ENCODE measurements at regions not wholly inside any gene's neighbourhood (a gene's known extent, or its start where the extent isn't known, plus 50 kb on each side); places are given as distances from the start of the nearest gene placed in this dataset.

GRCh38 chr11:42345933-42346332 is 886.5 kb upstream of the LRRC4C start:
- Histone ChIP-seq H3K36me3 (replicated peaks in 1 of 2; ENCODE audit: control insufficient read depth in 1 of 2, insufficient read depth in 2 of 2, low read length in 2 of 2) (no peaks in the 10 kb centered on the region), H3K27ac (ENCODE audit: extremely low read length, insufficient read depth, low read length) (no peak overlapping the region), H3K9ac (ENCODE audit: insufficient read depth, low read depth, low read length) (no peak overlapping the region), H3K4me2 (ENCODE audit: low read depth, low read length) (no peak overlapping the region), H4K20me1 (ENCODE audit: insufficient read depth, low read length) (no peaks in the 10 kb centered on the region), H3K27me3 (ENCODE audit: control insufficient read depth in 1 of 2, insufficient read depth in 2 of 2, low read length in 2 of 2) (no peaks in the 10 kb centered on the region), H3K4me3 (replicated peaks in 1 of 3; ENCODE audit: insufficient read depth in 1 of 3, low read depth in 2 of 3, low read length in 3 of 3) (no peak overlapping the region), H3K9me3 (ENCODE audit: low read length) (peaks cover 57% of the 10 kb centered on the region), H2AFZ (ENCODE audit: low read length) (no peak overlapping the region), H3K79me2 (ENCODE audit: insufficient read depth, low read length) (no peaks in the 10 kb centered on the region), H3K4me1 (ENCODE audit: insufficient read depth, low read length) (no peaks in the 10 kb centered on the region)
- ATAC-seq (no peak), FAIRE-seq (no peak), DNase-seq (ENCODE audit: low spot score) (no peak)
- TF ChIP-seq DNMT3B (CRISPR knock-in tag; conservative IDR thresholded peaks at IDR 0.05) (no peak), ZFP91 (CRISPR knock-in tag; IDR thresholded peaks at IDR 0.05; ENCODE audit: borderline replicate concordance) (no peak), ZMAT5 (CRISPR knock-in tag; IDR thresholded peaks at IDR 0.05; ENCODE audit: borderline replicate concordance, low read depth) (no peak), ZNF331 (CRISPR knock-in tag; IDR thresholded peaks at IDR 0.05) (no peak), ZNF768 (CRISPR knock-in tag; IDR thresholded peaks at IDR 0.05) (no peak), CEBPB (IDR thresholded peaks at IDR 0.05; ENCODE audit: borderline replicate concordance, low read depth, low read length) (peak; percentile 29; the same call in 1 of the 2 replicates), SALL1 (CRISPR knock-in tag; IDR thresholded peaks at IDR 0.05) (no peak), ATF7 (IDR thresholded peaks at IDR 0.05) (peak; percentile 63), ATF7 (CRISPR knock-in tag; IDR thresholded peaks at IDR 0.05) (no peak), SMAD3 (CRISPR knock-in tag; IDR thresholded peaks at IDR 0.05) (no peak), ZNF550 (CRISPR knock-in tag; IDR thresholded peaks at IDR 0.05; ENCODE audit: borderline replicate concordance) (no peak)
- intact Hi-C loops (cut with micrococcal nuclease; ENCODE audit: unreplicated experiment): no loop called here
- POLR2A ChIA-PET: no interaction called here
- no TSS peak for BruUV-seq (replicated peaks)
- in situ Hi-C loops (cut with HindIII; ENCODE audit: extremely low pct_ligation_motif_present, low pct_unique_long_range_greater_than_20kb): no loop called here
- CTCF ChIA-PET (ENCODE audit: low intra/inter-chr PET ratio, low total read pairs): no interaction called here
